ENCODE measurements at regions not wholly inside any gene's neighbourhood (a gene's known extent, or its start where the extent isn't known, plus 50 kb on each side); places are given as distances from the start of the nearest gene placed in this dataset.

GRCh38 chr9:80866576-80867227 lies 822.6 kb downstream of the TLE1 start:
- no peak for TF ChIP-seq CTCF (IDR thresholded peaks at IDR 0.05; ENCODE audit: borderline replicate concordance, control extremely low read depth, extremely low read depth, insufficient read depth, missing control alignments)
- DNase-seq (ENCODE audit: low spot score) = no peak
- in situ Hi-C loops (cut with MboI; ENCODE audit: low sequenced_read_pairs, unreplicated experiment) = no loop called here

- TF ChIP-seq CTCF (IDR thresholded peaks at IDR 0.05; ENCODE audit: borderline replicate concordance, control extremely low read depth, extremely low read depth, insufficient read depth, missing control alignments) = no peak
- in situ Hi-C loops (cut with MboI; ENCODE audit: low sequenced_read_pairs, unreplicated experiment) = no loop called here
- DNase-seq (ENCODE audit: low spot score) = no peak
Observed at GRCh38 chr9:80866121-80866520, 823.2 kb downstream of the TLE1 start.

GRCh38 chr9:80843028-80843427 lies 846.3 kb downstream of the TLE1 start:
- in situ Hi-C loops (cut with MboI; ENCODE audit: low sequenced_read_pairs, unreplicated experiment) = no loop called here
- no peak for DNase-seq (ENCODE audit: low spot score)
- TF ChIP-seq CTCF (IDR thresholded peaks at IDR 0.05; ENCODE audit: borderline replicate concordance, control extremely low read depth, extremely low read depth, insufficient read depth, missing control alignments) = no peak

- in situ Hi-C loops (cut with MboI; ENCODE audit: low sequenced_read_pairs, unreplicated experiment) = no loop called here
- TF ChIP-seq CTCF (IDR thresholded peaks at IDR 0.05; ENCODE audit: borderline replicate concordance, control extremely low read depth, extremely low read depth, insufficient read depth, missing control alignments) = no peak
- no peak for DNase-seq (ENCODE audit: low spot score)
Observed at GRCh38 chr9:80842389-80842788, 847.0 kb downstream of the TLE1 start.

- no peak for DNase-seq (ENCODE audit: low spot score)
- in situ Hi-C loops (cut with MboI; ENCODE audit: low sequenced_read_pairs, unreplicated experiment) = no loop called here
- no peak for TF ChIP-seq CTCF (IDR thresholded peaks at IDR 0.05; ENCODE audit: borderline replicate concordance, control extremely low read depth, extremely low read depth, insufficient read depth, missing control alignments)
Observed at GRCh38 chr9:80841888-80842287, 847.5 kb downstream of the TLE1 start.

GRCh38 chr9:80839821-80840675 lies 849.3 kb downstream of the TLE1 start:
- no peak for TF ChIP-seq CTCF (IDR thresholded peaks at IDR 0.05; ENCODE audit: borderline replicate concordance, control extremely low read depth, extremely low read depth, insufficient read depth, missing control alignments)
- no peak for DNase-seq (ENCODE audit: low spot score)
- in situ Hi-C loops (cut with MboI; ENCODE audit: low sequenced_read_pairs, unreplicated experiment) = no loop called here

Measured in GM13976 (cell line).